Caco-2 (cell line): ENCODE measurements at regions not wholly inside any gene's neighbourhood (a gene's known extent, or its start where the extent isn't known, plus 50 kb on each side); places are given as distances from the start of the nearest gene placed in this dataset.

Experiments used
- BruUV-seq: library from RNA; stranded (reverse); fragments of 400-500 nt; replicated peaks from 2 replicates; lab custom pipeline; 2021; lab: Mats Ljungman, UMichigan
- CTCF ChIA-PET: fragments of 300-600 bp; sonication (Branson Sonifier 250); formaldehyde crosslinking; loops from one replicate; lab custom pipeline; 2022; ENCODE audit warnings: antibody characterized with exemption; lab: Charles Lee
- POLR2A ChIA-PET: fragments of 300-600 bp; sonication (Branson Sonifier 250); formaldehyde crosslinking; loops from one replicate; lab custom pipeline; 2022; ENCODE audit warnings: antibody characterized with exemption; lab: Charles Lee
- DNase-seq, 2 experiments: peaks; one replicate each; pipeline versions ENCODE4 v3.0.0 to v3.0.0-alpha.2; 2020 to 2022
- H3K27me3 ChIP-seq: replicated peaks from 2 replicates; pipeline ENCODE4 v1.6.0; 2011; ENCODE audit warnings: low read length; ENCODE audit not compliant: control insufficient read depth, insufficient read depth
- H3K36me3 ChIP-seq: 2 replicates; pipeline ENCODE4 v1.5.1; 2011; ENCODE audit warnings: low read length; ENCODE audit not compliant: control insufficient read depth, insufficient read depth
- H3K4me1 ChIP-seq: fragments of 250-450 bp; sonication (Bioruptor Pico); 2 replicates; pipeline ENCODE4 v1.5.1; 2020; ENCODE audit warnings: mild to moderate bottlenecking
- H3K4me3 ChIP-seq: 2 replicates; pipeline ENCODE4 v1.5.1; 2011; ENCODE audit warnings: low read depth, mild to moderate bottlenecking, control low read depth, low read length
- H3K9me3 ChIP-seq: fragments of 250-450 bp; sonication (Bioruptor Pico); 2 replicates; pipeline ENCODE4 v1.5.1; 2020; ENCODE audit warnings: mild to moderate bottlenecking, moderate library complexity
- H3K27ac Mint-ChIP-seq: one replicate; pipeline ENCODE4 v1.8.0; 2022; ENCODE audit warnings: mixed read lengths; ENCODE audit not compliant: unreplicated experiment
- H3K27me3 Mint-ChIP-seq: one replicate; pipeline ENCODE4 v1.8.0; 2022; ENCODE audit warnings: mixed read lengths; ENCODE audit not compliant: insufficient read depth, unreplicated experiment
- H3K36me3 Mint-ChIP-seq: one replicate; pipeline ENCODE4 v1.8.0; 2022; ENCODE audit warnings: mild to moderate bottlenecking, mixed read lengths; ENCODE audit not compliant: insufficient read depth, unreplicated experiment
- H3K4me1 Mint-ChIP-seq: one replicate; pipeline ENCODE4 v1.8.0; 2022; ENCODE audit warnings: low read depth, mixed read lengths; ENCODE audit not compliant: unreplicated experiment
- H3K4me3 Mint-ChIP-seq: one replicate; pipeline ENCODE4 v1.8.0; 2022; ENCODE audit warnings: mild to moderate bottlenecking, moderate library complexity, mixed read lengths; ENCODE audit not compliant: unreplicated experiment
- H3K9me3 Mint-ChIP-seq: one replicate; pipeline ENCODE4 v1.8.0; 2022; ENCODE audit warnings: mixed read lengths; ENCODE audit not compliant: unreplicated experiment
- CTCF ChIP-seq, 2 experiments: fragments of 200-600 bp in 1 of 2; IDR thresholded peaks; 1 replicate in 1 of 2; 2 replicates in 1 of 2; pipeline versions ENCODE4 v1.5.1 to v1.8.0; 2011 to 2022; ENCODE audit warnings: antibody characterized with exemption in 1 of 2, control low read depth in 1 of 2, inconsistent platforms in 1 of 2, low read depth in 1 of 2, low read length in 1 of 2, mild to moderate bottlenecking in 1 of 2, moderate library complexity in 1 of 2; ENCODE audit not compliant: insufficient read depth in 1 of 2, severe bottlenecking in 1 of 2, unreplicated experiment in 1 of 2
- intact Hi-C: fragments of 100-400 bp; cut with micrococcal nuclease; formaldehyde crosslinking; loops from one replicate; pipeline ENCODE4 v1.10.0; 2022; ENCODE audit not compliant: unreplicated experiment

GRCh38 chr12:31219521-31219920 is 106.4 kb downstream of the SINHCAF start:
- H3K27me3 Mint-ChIP-seq, result peaks cover 9% of the 10 kb centered on the region
- Histone ChIP-seq H3K4me1 (peaks cover 6% of the 10 kb centered on the region; the same call in 1 of the 2 replicates), H3K9me3 (no peaks in the 10 kb centered on the region), H3K27me3 (no peaks in the 10 kb centered on the region), H3K4me3 (no peak overlapping the region), H3K36me3 (no peaks in the 10 kb centered on the region)
- intact Hi-C loops, result no loop called here
- no peaks in the 10 kb centered on the region for H3K9me3 Mint-ChIP-seq
- H3K27ac Mint-ChIP-seq, result no peak overlapping the region
- BruUV-seq, result no TSS peak
- no peaks in the 10 kb centered on the region for H3K36me3 Mint-ChIP-seq
- no peak overlapping the region for H3K4me3 Mint-ChIP-seq
- TF ChIP-seq CTCF (IDR thresholded peaks at IDR 0.05; ENCODE audit: insufficient read depth in 1 of 2, low read depth in 1 of 2, low read length in 1 of 2, severe bottlenecking in 1 of 2, unreplicated experiment in 1 of 2), result no peak
- ChIA-PET CTCF (no interaction called here), POLR2A (interaction anchor here (0.6 kb wide), 1 partner anchor 389 kb away, joined by 3 read pairs; no protein-coding TSS in a partner anchor)
- no peak for DNase-seq
- peaks cover 16% of the 10 kb centered on the region for H3K4me1 Mint-ChIP-seq

GRCh38 chr12:31220061-31220460 is 105.9 kb downstream of the SINHCAF start:
- Histone ChIP-seq H3K36me3 (no peaks in the 10 kb centered on the region), H3K4me3 (no peak overlapping the region), H3K4me1 (peaks cover 6% of the 10 kb centered on the region; the same call in 1 of the 2 replicates), H3K27me3 (no peaks in the 10 kb centered on the region), H3K9me3 (no peaks in the 10 kb centered on the region)
- DNase-seq, result no peak
- no peak for TF ChIP-seq CTCF (IDR thresholded peaks at IDR 0.05; ENCODE audit: insufficient read depth in 1 of 2, low read depth in 1 of 2, low read length in 1 of 2, severe bottlenecking in 1 of 2, unreplicated experiment in 1 of 2)
- Mint-ChIP-seq H3K9me3 (no peaks in the 10 kb centered on the region), H3K4me3 (no peak overlapping the region), H3K27ac (no peak overlapping the region), H3K4me1 (peaks cover 16% of the 10 kb centered on the region), H3K27me3 (peaks cover 9% of the 10 kb centered on the region), H3K36me3 (no peaks in the 10 kb centered on the region)
- CTCF ChIA-PET, result no interaction called here
- POLR2A ChIA-PET, result interaction anchor here (0.6 kb wide), 1 partner anchor 389 kb away, joined by 3 read pairs; no protein-coding TSS in a partner anchor
- no TSS peak for BruUV-seq
- intact Hi-C loops, result no loop called here

- Histone ChIP-seq H3K36me3 (no peaks in the 10 kb centered on the region), H3K4me3 (no peak overlapping the region), H3K9me3 (no peaks in the 10 kb centered on the region), H3K4me1 (peaks cover 6% of the 10 kb centered on the region; the same call in 1 of the 2 replicates), H3K27me3 (no peaks in the 10 kb centered on the region)
- DNase-seq, result no peak
- TF ChIP-seq CTCF (IDR thresholded peaks at IDR 0.05; ENCODE audit: insufficient read depth in 1 of 2, low read depth in 1 of 2, low read length in 1 of 2, severe bottlenecking in 1 of 2, unreplicated experiment in 1 of 2), result no peak
- ChIA-PET POLR2A (no interaction called here), CTCF (no interaction called here)
- no peak overlapping the region for H3K4me3 Mint-ChIP-seq
- intact Hi-C loops, result no loop called here
- peaks cover 16% of the 10 kb centered on the region for H3K4me1 Mint-ChIP-seq
- H3K27me3 Mint-ChIP-seq, result peaks cover 9% of the 10 kb centered on the region
- BruUV-seq, result no TSS peak
- no peak overlapping the region for H3K27ac Mint-ChIP-seq
- no peaks in the 10 kb centered on the region for H3K36me3 Mint-ChIP-seq
- H3K9me3 Mint-ChIP-seq, result no peaks in the 10 kb centered on the region
These were observed 105.1 kb downstream of the SINHCAF start for GRCh38 chr12:31220633-31221550.
